AG09309 (cell line): ENCODE measurements at regions not wholly inside any gene's neighbourhood (a gene's known extent, or its start where the extent isn't known, plus 50 kb on each side); places are given as distances from the start of the nearest gene placed in this dataset.

Source experiments
- DNase-seq: peaks from one replicate; pipeline ENCODE4 v3.0.0-alpha.2; 2010; ENCODE audit warnings: low read depth
- H3K4me3 ChIP-seq: 2 replicates; pipeline ENCODE4 v1.5.1; 2011; ENCODE audit warnings: mild to moderate bottlenecking, low read depth, low read length, moderate library complexity; ENCODE audit not compliant: control insufficient read depth
- TF ChIP-seq, protein P1 (sequence below): IDR thresholded peaks from 2 replicates; pipeline ENCODE4 v1.5.1; 2011; ENCODE audit warnings: mild to moderate bottlenecking, low read depth, low read length, inconsistent platforms; ENCODE audit not compliant: insufficient read depth, control insufficient read depth; ENCODE audit errors: missing control alignments

- no peak overlapping the region for H3K4me3 ChIP-seq
- TF ChIP-seq, protein P1, sequence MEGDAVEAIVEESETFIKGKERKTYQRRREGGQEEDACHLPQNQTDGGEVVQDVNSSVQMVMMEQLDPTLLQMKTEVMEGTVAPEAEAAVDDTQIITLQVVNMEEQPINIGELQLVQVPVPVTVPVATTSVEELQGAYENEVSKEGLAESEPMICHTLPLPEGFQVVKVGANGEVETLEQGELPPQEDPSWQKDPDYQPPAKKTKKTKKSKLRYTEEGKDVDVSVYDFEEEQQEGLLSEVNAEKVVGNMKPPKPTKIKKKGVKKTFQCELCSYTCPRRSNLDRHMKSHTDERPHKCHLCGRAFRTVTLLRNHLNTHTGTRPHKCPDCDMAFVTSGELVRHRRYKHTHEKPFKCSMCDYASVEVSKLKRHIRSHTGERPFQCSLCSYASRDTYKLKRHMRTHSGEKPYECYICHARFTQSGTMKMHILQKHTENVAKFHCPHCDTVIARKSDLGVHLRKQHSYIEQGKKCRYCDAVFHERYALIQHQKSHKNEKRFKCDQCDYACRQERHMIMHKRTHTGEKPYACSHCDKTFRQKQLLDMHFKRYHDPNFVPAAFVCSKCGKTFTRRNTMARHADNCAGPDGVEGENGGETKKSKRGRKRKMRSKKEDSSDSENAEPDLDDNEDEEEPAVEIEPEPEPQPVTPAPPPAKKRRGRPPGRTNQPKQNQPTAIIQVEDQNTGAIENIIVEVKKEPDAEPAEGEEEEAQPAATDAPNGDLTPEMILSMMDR = no peak
- DNase-seq = no peak
Measured at GRCh38 chr4:7127576-7127975, 59.7 kb upstream of the GRPEL1 start.

DNA sequence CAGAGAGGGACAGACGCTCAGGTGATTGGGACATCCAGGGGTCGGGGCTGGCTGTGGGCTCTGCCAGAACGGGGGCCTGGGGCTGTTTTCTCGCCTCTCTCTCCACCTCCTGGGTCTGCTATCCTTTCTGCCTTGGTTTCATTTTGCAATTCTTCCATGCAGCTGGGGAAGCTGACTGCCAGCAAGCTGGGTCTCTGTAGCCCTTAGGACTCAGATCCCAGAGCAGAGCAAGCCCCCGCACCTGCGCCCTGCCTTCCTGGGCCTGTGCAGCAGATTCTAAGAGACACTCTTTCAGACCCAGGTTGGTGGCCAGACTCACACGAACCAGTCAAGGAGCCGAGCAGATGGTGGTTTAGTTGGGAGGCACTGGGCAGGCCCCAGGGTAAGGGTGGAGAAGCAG lies 59.1 kb upstream of the GRPEL1 start:
- DNase-seq = no peak
- no peak overlapping the region for H3K4me3 ChIP-seq
- TF ChIP-seq, protein P1 = no peak

DNA sequence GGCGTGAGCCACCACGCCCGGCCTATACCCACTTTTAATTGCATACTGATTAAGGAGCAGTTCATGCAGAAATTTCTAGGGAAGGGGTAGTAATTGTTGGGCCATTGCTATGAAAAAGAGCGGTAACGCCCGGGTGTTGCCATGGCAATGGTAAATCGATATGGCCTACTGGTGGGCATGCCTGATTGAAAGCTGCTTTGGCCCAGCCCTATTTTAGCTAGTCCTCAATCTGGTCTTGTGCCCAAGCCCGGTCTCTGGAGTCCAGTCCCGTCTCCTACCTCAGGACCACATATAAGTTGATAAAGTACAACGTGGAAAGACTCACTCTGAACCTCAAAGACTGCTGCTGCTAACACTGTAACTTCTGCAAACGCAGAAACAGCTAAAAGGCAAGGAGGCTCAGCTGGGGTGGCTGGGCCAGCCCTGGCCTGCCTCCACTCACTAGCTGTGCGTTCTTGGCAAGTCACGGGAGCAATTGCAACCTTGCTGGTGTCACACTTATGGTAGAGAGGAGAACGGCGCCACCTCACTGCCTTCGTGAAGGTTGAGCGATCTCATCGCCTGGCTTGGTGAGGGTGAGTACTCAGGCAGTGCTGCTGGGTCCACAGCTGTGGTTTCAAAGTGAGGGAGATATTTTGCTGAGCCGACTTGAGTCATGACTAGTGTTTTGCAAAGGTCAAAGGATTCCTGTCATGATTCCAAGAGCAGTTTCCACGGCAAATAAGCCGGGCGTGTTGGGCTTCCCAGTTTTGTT lies 57.0 kb upstream of the GRPEL1 start:
- DNase-seq = peak; percentile 81
- TF ChIP-seq, protein P1 = no peak

DNA sequence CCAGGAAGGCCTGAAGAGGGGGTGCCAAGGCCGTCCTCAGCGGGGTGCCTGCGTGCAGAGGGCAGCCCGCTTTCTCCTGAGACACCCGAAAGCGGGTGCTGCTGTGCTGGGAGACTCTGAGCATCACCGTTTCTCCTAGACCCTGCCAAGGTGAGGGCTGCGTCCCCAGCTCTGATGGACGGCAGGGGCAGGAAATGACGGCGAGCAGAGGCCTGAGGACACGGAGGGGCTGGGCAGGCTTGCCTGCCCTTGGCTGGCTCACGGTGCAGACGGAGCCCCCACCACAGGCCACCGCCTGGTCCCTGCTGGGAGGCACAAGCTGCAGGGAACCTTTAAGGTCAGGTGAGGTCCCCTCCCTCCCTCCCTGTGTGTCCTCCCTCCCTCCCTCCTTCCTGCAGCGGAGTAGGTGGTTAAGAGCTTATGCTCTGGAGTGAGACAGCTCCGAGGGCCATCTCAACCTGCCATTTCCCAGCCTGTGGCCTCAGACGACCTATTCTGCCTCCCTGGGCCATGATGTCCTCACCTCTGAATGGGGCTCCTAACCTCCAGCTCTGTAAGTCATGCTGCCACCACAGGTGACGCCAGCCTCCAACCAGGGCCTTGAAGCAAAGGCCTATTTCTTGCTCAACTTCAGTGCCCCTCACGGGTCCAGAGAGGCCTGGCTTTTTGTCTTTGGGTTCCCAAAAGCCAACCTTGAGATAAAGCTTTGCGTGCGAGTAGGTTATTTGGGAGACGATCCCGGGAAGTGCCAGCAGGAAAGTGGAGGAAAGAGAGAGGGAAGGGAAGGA lies 54.2 kb upstream of the GRPEL1 start:
- DNase-seq = no peak
- H3K4me3 ChIP-seq = no peak overlapping the region
- TF ChIP-seq, protein P1 = no peak

More for the DNA sequence above, 57.0 kb upstream of the GRPEL1 start:
- no peak overlapping the region for H3K4me3 ChIP-seq

- TF ChIP-seq, protein P1 = no peak
Measured at GRCh38 chr4:7121174-7121573, 53.3 kb upstream of the GRPEL1 start.

GRCh38 chr4:7120341-7120740 lies 52.5 kb upstream of the GRPEL1 start:
- no peak for DNase-seq
- TF ChIP-seq, protein P1 = no peak
- no peak overlapping the region for H3K4me3 ChIP-seq

More at GRCh38 chr4:7121174-7121573, 53.3 kb upstream of the GRPEL1 start:
- no peak overlapping the region for H3K4me3 ChIP-seq
- no peak for DNase-seq
